ENCODE measurements at regions not wholly inside any gene's neighbourhood (a gene's known extent, or its start where the extent isn't known, plus 50 kb on each side); places are given as distances from the start of the nearest gene placed in this dataset.

GRCh38 chr4:96112631-96113030 is 272.7 kb downstream of the PDHA2 start:
- H3K27me3 ChIP-seq = no peaks in the 10 kb centered on the region
- H3K4me1 ChIP-seq = no peaks in the 10 kb centered on the region
- DNase-seq = no peak
- no peaks in the 10 kb centered on the region for H3K36me3 ChIP-seq
- 0 out of 2 replicates have a peak, but pooled peaks cover 2% of the 10 kb centered on the region for H3K9me3 ChIP-seq
- H3K4me3 ChIP-seq (ENCODE audit: low read depth, low read length) = no peak overlapping the region
- TF ChIP-seq CTCF (IDR thresholded peaks at IDR 0.05; ENCODE audit: low read depth, low read length) = no peak

GRCh38 chr4:96120206-96120605 is 280.3 kb downstream of the PDHA2 start:
- no peaks in the 10 kb centered on the region; the same call in 1 of the 2 replicates for H3K4me1 ChIP-seq
- H3K27me3 ChIP-seq = no peaks in the 10 kb centered on the region
- DNase-seq = no peak
- no peak for TF ChIP-seq CTCF (IDR thresholded peaks at IDR 0.05; ENCODE audit: low read depth, low read length)
- no peaks in the 10 kb centered on the region for H3K36me3 ChIP-seq
- no peaks in the 10 kb centered on the region for H3K9me3 ChIP-seq
- no peak overlapping the region for H3K4me3 ChIP-seq (ENCODE audit: low read depth, low read length)

GRCh38 chr4:96126227-96126626 is 286.3 kb downstream of the PDHA2 start:
- DNase-seq = no peak
- TF ChIP-seq CTCF (IDR thresholded peaks at IDR 0.05; ENCODE audit: low read depth, low read length) = no peak
- Histone ChIP-seq H3K36me3 (no peaks in the 10 kb centered on the region), H3K4me1 (no peaks in the 10 kb centered on the region; the same call in 1 of the 2 replicates), H3K9me3 (no peaks in the 10 kb centered on the region), H3K4me3 (ENCODE audit: low read depth, low read length) (no peak overlapping the region), H3K27me3 (no peaks in the 10 kb centered on the region)

GRCh38 chr4:96131186-96131585 is 291.3 kb downstream of the PDHA2 start:
- Histone ChIP-seq H3K4me1 (no peaks in the 10 kb centered on the region), H3K9me3 (no peaks in the 10 kb centered on the region), H3K36me3 (no peaks in the 10 kb centered on the region), H3K27me3 (no peaks in the 10 kb centered on the region), H3K4me3 (ENCODE audit: low read depth, low read length) (no peak overlapping the region)
- no peak for DNase-seq
- TF ChIP-seq CTCF (IDR thresholded peaks at IDR 0.05; ENCODE audit: low read depth, low read length) = no peak

GRCh38 chr4:96134806-96135205 is 294.9 kb downstream of the PDHA2 start:
- Histone ChIP-seq H3K4me1 (no peaks in the 10 kb centered on the region), H3K4me3 (ENCODE audit: low read depth, low read length) (no peak overlapping the region), H3K36me3 (no peaks in the 10 kb centered on the region), H3K27me3 (no peaks in the 10 kb centered on the region), H3K9me3 (no peaks in the 10 kb centered on the region)
- no peak for TF ChIP-seq CTCF (IDR thresholded peaks at IDR 0.05; ENCODE audit: low read depth, low read length)
- DNase-seq = no peak

GRCh38 chr4:96136056-96136455 is 296.2 kb downstream of the PDHA2 start:
- no peak for DNase-seq
- Histone ChIP-seq H3K27me3 (no peaks in the 10 kb centered on the region), H3K36me3 (no peaks in the 10 kb centered on the region), H3K4me3 (ENCODE audit: low read depth, low read length) (no peak overlapping the region), H3K4me1 (no peaks in the 10 kb centered on the region), H3K9me3 (no peaks in the 10 kb centered on the region)
- TF ChIP-seq CTCF (IDR thresholded peaks at IDR 0.05; ENCODE audit: low read depth, low read length) = no peak

All from BE2C (cell line).